ENCODE measurements at regions not wholly inside any gene's neighbourhood (a gene's known extent, or its start where the extent isn't known, plus 50 kb on each side); places are given as distances from the start of the nearest gene placed in this dataset.

- 53% methylated on average over 5 of the region's 5 CpGs for WGBS
- H3K9me3 ChIP-seq: no peaks in the 10 kb centered on the region
- no peaks in the 10 kb centered on the region for H3K4me1 ChIP-seq
- no peaks in the 10 kb centered on the region for H3K36me3 ChIP-seq
- intact Hi-C loops (cut with DNase I): no loop called here
- H3K27me3 ChIP-seq: peaks cover 0 to 8% (median 0%) of the 10 kb centered on the region in 4 donors
- no peak overlapping the region for H3K27ac ChIP-seq (replicated peaks in 1 of 4)
- no peak for TF ChIP-seq POLR2A (IDR thresholded peaks at IDR 0.05; ENCODE audit: low read depth)
- no peak for TF ChIP-seq POLR2AphosphoS5 (IDR thresholded peaks at IDR 0.05)
- TF ChIP-seq CTCF (IDR thresholded peaks at IDR 0.05): no peak
- no peak for TF ChIP-seq EP300 (IDR thresholded peaks at IDR 0.05)
- no peak for DNase-seq (ENCODE audit: extremely low spot score)
- H3K4me3 ChIP-seq: no peak overlapping the region
Measured at GRCh38 chr2:234245945-234246344, 195.4 kb downstream of the SPP2 start.

- no peak overlapping the region for H3K27ac ChIP-seq (replicated peaks in 1 of 4)
- no peak for TF ChIP-seq EP300 (IDR thresholded peaks at IDR 0.05)
- TF ChIP-seq POLR2AphosphoS5 (IDR thresholded peaks at IDR 0.05): no peak
- no peak for TF ChIP-seq POLR2A (IDR thresholded peaks at IDR 0.05; ENCODE audit: low read depth)
- TF ChIP-seq CTCF (IDR thresholded peaks at IDR 0.05): no peak
- no peak overlapping the region for H3K4me3 ChIP-seq
- H3K4me1 ChIP-seq: no peaks in the 10 kb centered on the region
- DNase-seq (ENCODE audit: extremely low spot score): no peak
- peaks cover 0 to 8% (median 0%) of the 10 kb centered on the region in 4 donors for H3K27me3 ChIP-seq
- H3K9me3 ChIP-seq: no peaks in the 10 kb centered on the region
- intact Hi-C loops (cut with DNase I): no loop called here
- no peaks in the 10 kb centered on the region for H3K36me3 ChIP-seq
- 86% methylated on average over 2 of the region's 2 CpGs for WGBS
Measured at GRCh38 chr2:234243871-234244565, 193.5 kb downstream of the SPP2 start.

GRCh38 chr2:234242459-234242836 is 191.9 kb downstream of the SPP2 start:
- no peaks in the 10 kb centered on the region for H3K9me3 ChIP-seq
- H3K27me3 ChIP-seq: peaks cover 0 to 3% (median 0%) of the 10 kb centered on the region in 4 donors
- no peaks in the 10 kb centered on the region for H3K4me1 ChIP-seq
- intact Hi-C loops (cut with DNase I): no loop called here
- TF ChIP-seq POLR2AphosphoS5 (IDR thresholded peaks at IDR 0.05) (no peak), CTCF (IDR thresholded peaks at IDR 0.05) (no peak), POLR2A (IDR thresholded peaks at IDR 0.05; ENCODE audit: low read depth) (no peak)
- H3K4me3 ChIP-seq: no peak overlapping the region
- no peak overlapping the region for H3K27ac ChIP-seq (replicated peaks in 1 of 4)
- H3K36me3 ChIP-seq: no peaks in the 10 kb centered on the region
- 82% methylated on average over 3 of the region's 3 CpGs for WGBS
- DNase-seq (ENCODE audit: extremely low spot score): no peak

GRCh38 chr2:234241656-234242458 is 191.4 kb downstream of the SPP2 start:
- TF ChIP-seq POLR2A (IDR thresholded peaks at IDR 0.05; ENCODE audit: low read depth) (no peak), EP300 (IDR thresholded peaks at IDR 0.05) (no peak), CTCF (IDR thresholded peaks at IDR 0.05) (no peak), POLR2AphosphoS5 (IDR thresholded peaks at IDR 0.05) (no peak)
- no peak for DNase-seq (ENCODE audit: extremely low spot score)
- 75% methylated on average over 13 of the region's 13 CpGs for WGBS
- Histone ChIP-seq H3K36me3 (no peaks in the 10 kb centered on the region), H3K27me3 (no peaks in the 10 kb centered on the region), H3K9me3 (no peaks in the 10 kb centered on the region), H3K4me1 (no peaks in the 10 kb centered on the region), H3K4me3 (no peak overlapping the region), H3K27ac (replicated peaks in 1 of 4) (no peak overlapping the region)
- intact Hi-C loops (cut with DNase I): no loop called here

Data from esophagus muscularis mucosa (tissue), 4 donors.